HUES48 (cell line): ENCODE measurements at regions not wholly inside any gene's neighbourhood (a gene's known extent, or its start where the extent isn't known, plus 50 kb on each side); places are given as distances from the start of the nearest gene placed in this dataset.

Experiments used
- H3K27ac ChIP-seq: one replicate; pipeline ENCODE4 v1.7.0; 2013; ENCODE audit warnings: low read depth, low read length, inconsistent platforms
- H3K27me3 ChIP-seq: 2 replicates; pipeline ENCODE4 v1.6.1; 2013; ENCODE audit warnings: mild to moderate bottlenecking, low read length; ENCODE audit not compliant: control insufficient read depth, insufficient read depth
- H3K36me3 ChIP-seq: 2 replicates; pipeline ENCODE4 v1.6.1; 2013; ENCODE audit warnings: low read length; ENCODE audit not compliant: control insufficient read depth, insufficient read depth
- H3K4me1 ChIP-seq: 2 replicates; pipeline ENCODE4 v1.6.1; 2013; ENCODE audit warnings: mild to moderate bottlenecking, low read length; ENCODE audit not compliant: control insufficient read depth, insufficient read depth
- H3K4me3 ChIP-seq: 2 replicates; pipeline ENCODE4 v1.5.1; 2013; ENCODE audit warnings: mild to moderate bottlenecking, low read depth, low read length
- H3K9ac ChIP-seq: 2 replicates; pipeline ENCODE4 v1.6.1; 2013; ENCODE audit warnings: mild to moderate bottlenecking, low read depth, low read length, moderate library complexity
- H3K9me3 ChIP-seq: 2 replicates; pipeline ENCODE4 v1.6.1; 2013; ENCODE audit warnings: low read length; ENCODE audit not compliant: control insufficient read depth, insufficient read depth

- Histone ChIP-seq H3K36me3 (no peaks in the 10 kb centered on the region), H3K27ac (no peak overlapping the region), H3K27me3 (no peaks in the 10 kb centered on the region), H3K9ac (no peak overlapping the region), H3K4me1 (no peaks in the 10 kb centered on the region), H3K4me3 (no peak overlapping the region), H3K9me3 (no peaks in the 10 kb centered on the region; the same call in 1 of the 2 replicates)
Measured at GRCh38 chr5:114561415-114561814, 199.5 kb downstream of the KCNN2 start.
